ENCODE measurements at regions not wholly inside any gene's neighbourhood (a gene's known extent, or its start where the extent isn't known, plus 50 kb on each side); places are given as distances from the start of the nearest gene placed in this dataset.

DNA sequence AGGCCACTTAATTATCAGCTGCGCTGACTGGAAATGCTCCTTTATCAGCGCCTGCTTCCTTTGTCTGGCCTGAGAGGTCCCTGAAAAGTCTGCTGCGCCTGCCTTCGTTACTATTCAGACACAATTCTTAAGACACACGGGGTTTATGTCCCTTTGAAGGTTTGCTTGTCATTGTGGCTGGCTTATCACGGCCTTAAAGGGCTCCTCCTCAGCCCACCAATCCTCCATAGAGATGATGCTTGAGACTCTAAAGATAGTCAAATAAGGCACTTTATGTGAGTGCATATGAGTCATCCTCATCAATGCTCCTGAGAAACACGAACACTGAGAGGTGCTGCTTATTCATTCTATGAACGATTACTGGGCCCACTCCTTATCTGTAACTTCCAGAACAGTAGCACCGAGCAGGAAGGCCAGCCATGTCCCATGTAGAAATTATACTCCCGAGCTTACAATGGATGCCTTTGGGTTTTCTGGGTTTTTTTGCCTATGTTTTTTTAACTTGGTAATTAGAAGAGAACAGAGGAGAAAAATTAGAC is 1268.2 kb upstream of the TMEM132C start:
- POLR2A ChIA-PET, result no interaction called here
- RAD21 ChIA-PET (ENCODE audit: unreplicated experiment), result no interaction called here
- SMC1A ChIA-PET (ENCODE audit: uncharacterized antibody, unreplicated experiment), result no interaction called here
- Histone ChIP-seq H3K27ac (ENCODE audit: control insufficient read depth, insufficient read depth) (no peak overlapping the region), H3K4me2 (ENCODE audit: control insufficient read depth, insufficient read depth) (no peak overlapping the region), H3K9ac (ENCODE audit: control insufficient read depth, insufficient read depth, low read length) (no peak overlapping the region), H3K36me3 (ENCODE audit: control insufficient read depth in 2 of 2, insufficient read depth in 2 of 2, low read length in 1 of 2) (no peaks in the 10 kb centered on the region), H2AFZ (ENCODE audit: control insufficient read depth, low read depth, low read length) (no peak overlapping the region), H3K27me3 (replicated peaks in 1 of 2; ENCODE audit: control insufficient read depth in 2 of 2, insufficient read depth in 2 of 2, low read length in 1 of 2) (no peaks in the 10 kb centered on the region), H3K4me3 (no peak overlapping the region), H3K79me2 (ENCODE audit: control insufficient read depth, insufficient read depth, low read length) (no peaks in the 10 kb centered on the region), H3K4me1 (ENCODE audit: control insufficient read depth, insufficient read depth, low read length) (no peaks in the 10 kb centered on the region), H4K20me1 (ENCODE audit: control insufficient read depth, insufficient read depth) (no peaks in the 10 kb centered on the region), H3K9me3 (replicated peaks; ENCODE audit: control insufficient read depth, insufficient read depth, low read length) (no peaks in the 10 kb centered on the region)
- intact Hi-C loops (cut with micrococcal nuclease; ENCODE audit: unreplicated experiment), result no loop called here
- no TSS peak for BruUV-seq (replicated peaks)
- 38% methylated on average over 10 of the region's 10 CpGs for WGBS (ENCODE audit: insufficient coverage, insufficient replicate concordance, low lambda C conversion rate, missing lambda C conversion rate)
- ATAC-seq (peak; percentile 68), DNase-seq (ENCODE audit: low read depth, low spot score) (no peak), FAIRE-seq (no peak)
- CTCF ChIA-PET, result no interaction called here
- TF ChIP-seq BRCA1 (IDR thresholded peaks at IDR 0.05; ENCODE audit: low read depth, low read length) (no peak), MYB (IDR thresholded peaks at IDR 0.05; ENCODE audit: borderline replicate concordance, low read depth, low read length) (no peak), NR2C1 (IDR thresholded peaks at IDR 0.05) (no peak), BCLAF1 (IDR thresholded peaks at IDR 0.05) (no peak), TCF3 (IDR thresholded peaks at IDR 0.05; ENCODE audit: borderline replicate concordance, insufficient read depth, low read depth, low read length) (no peak), ATF7 (IDR thresholded peaks at IDR 0.05; ENCODE audit: low read depth) (no peak)
- TF ChIP-seq, protein P1, sequence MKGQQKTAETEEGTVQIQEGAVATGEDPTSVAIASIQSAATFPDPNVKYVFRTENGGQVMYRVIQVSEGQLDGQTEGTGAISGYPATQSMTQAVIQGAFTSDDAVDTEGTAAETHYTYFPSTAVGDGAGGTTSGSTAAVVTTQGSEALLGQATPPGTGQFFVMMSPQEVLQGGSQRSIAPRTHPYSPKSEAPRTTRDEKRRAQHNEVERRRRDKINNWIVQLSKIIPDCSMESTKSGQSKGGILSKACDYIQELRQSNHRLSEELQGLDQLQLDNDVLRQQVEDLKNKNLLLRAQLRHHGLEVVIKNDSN (IDR thresholded peaks at IDR 0.05; ENCODE audit: borderline replicate concordance, extremely low read length, insufficient read depth, low read depth, low read length), result no peak
- in situ Hi-C loops (cut with MboI), result no loop called here
